Mesothelial cell of epicardium (in vitro differentiated cells): ENCODE measurements at regions not wholly inside any gene's neighbourhood (a gene's known extent, or its start where the extent isn't known, plus 50 kb on each side); places are given as distances from the start of the nearest gene placed in this dataset.

ENCODE experiments used
- DNase-seq, 2 experiments: peaks; one replicate each; pipeline ENCODE4 v3.0.0; 2021; ENCODE audit warnings: low spot score in 2 of 2; ENCODE audit not compliant: unreplicated experiment in 2 of 2
- H3K27ac Mint-ChIP-seq: 2 replicates; pipeline ENCODE4 v1.8.0; 2021; ENCODE audit warnings: mixed read lengths
- H3K27me3 Mint-ChIP-seq: 2 replicates; pipeline ENCODE4 v1.8.0; 2021; ENCODE audit warnings: low read depth, mixed read lengths
- H3K36me3 Mint-ChIP-seq: 2 replicates; pipeline ENCODE4 v1.8.0; 2021; ENCODE audit warnings: mixed read lengths
- H3K4me1 Mint-ChIP-seq: 2 replicates; pipeline ENCODE4 v1.8.0; 2021; ENCODE audit warnings: mixed read lengths
- H3K4me3 Mint-ChIP-seq: 2 replicates; pipeline ENCODE4 v1.8.0; 2021; ENCODE audit warnings: mild to moderate bottlenecking, moderate library complexity, mixed read lengths
- H3K9me3 Mint-ChIP-seq: 2 replicates; pipeline ENCODE4 v1.8.0; 2021; ENCODE audit warnings: mixed read lengths
- TF ChIP-seq, protein P1 (sequence below): fragments of 200-600 bp; sonication (generic); IDR thresholded peaks from one replicate; pipeline ENCODE4 v1.5.0; 2021; ENCODE audit warnings: antibody characterized with exemption; ENCODE audit not compliant: unreplicated experiment

DNA sequence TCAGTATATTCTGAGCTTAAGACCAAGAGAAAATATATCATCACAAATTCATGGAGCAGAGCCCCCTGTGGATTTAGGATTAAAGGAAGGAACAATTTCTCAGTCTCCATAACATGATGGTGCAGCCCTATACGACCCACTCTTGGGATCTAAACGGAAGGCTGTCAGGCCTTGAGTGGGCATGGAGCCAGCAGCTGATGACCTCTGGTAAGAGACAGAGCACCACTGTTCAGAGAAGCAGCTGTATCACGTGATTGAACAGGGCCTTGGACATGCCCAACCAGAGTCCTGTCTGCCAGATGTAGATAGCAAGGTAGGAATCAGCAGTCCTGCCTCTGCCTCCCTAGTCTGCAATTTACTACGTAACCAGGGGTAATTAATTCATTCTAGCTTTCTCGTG is 259.4 kb upstream of the POU3F2 start:
- no peaks in the 10 kb centered on the region for H3K27me3 Mint-ChIP-seq

DNA sequence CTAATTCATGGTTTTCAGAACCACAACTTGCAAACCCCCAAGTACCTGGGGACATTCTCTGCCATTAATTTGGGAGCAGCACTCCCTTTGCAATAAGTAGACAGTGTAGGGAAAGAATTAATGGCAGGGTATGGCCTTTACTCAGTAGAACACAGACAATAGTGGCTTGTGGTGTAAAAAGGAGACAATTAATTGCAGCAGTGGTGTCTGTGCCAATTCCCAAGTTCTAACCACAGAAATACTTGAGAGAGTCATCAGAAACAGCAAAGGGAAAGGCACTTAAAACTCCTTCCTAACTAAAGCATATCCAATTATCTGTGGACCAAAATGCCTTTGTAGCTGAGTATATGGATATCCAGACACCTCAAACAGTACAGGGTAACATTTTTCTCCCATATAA is 257.6 kb upstream of the POU3F2 start:
- Mint-ChIP-seq H3K27ac (no peak overlapping the region), H3K4me1 (no peaks in the 10 kb centered on the region), H3K27me3 (no peaks in the 10 kb centered on the region), H3K36me3 (no peaks in the 10 kb centered on the region), H3K4me3 (no peak overlapping the region), H3K9me3 (no peaks in the 10 kb centered on the region)
- TF ChIP-seq, protein P1, sequence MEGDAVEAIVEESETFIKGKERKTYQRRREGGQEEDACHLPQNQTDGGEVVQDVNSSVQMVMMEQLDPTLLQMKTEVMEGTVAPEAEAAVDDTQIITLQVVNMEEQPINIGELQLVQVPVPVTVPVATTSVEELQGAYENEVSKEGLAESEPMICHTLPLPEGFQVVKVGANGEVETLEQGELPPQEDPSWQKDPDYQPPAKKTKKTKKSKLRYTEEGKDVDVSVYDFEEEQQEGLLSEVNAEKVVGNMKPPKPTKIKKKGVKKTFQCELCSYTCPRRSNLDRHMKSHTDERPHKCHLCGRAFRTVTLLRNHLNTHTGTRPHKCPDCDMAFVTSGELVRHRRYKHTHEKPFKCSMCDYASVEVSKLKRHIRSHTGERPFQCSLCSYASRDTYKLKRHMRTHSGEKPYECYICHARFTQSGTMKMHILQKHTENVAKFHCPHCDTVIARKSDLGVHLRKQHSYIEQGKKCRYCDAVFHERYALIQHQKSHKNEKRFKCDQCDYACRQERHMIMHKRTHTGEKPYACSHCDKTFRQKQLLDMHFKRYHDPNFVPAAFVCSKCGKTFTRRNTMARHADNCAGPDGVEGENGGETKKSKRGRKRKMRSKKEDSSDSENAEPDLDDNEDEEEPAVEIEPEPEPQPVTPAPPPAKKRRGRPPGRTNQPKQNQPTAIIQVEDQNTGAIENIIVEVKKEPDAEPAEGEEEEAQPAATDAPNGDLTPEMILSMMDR: no peak
- DNase-seq: no peak

More for the DNA sequence above, 259.4 kb upstream of the POU3F2 start:
- Mint-ChIP-seq H3K9me3 (no peaks in the 10 kb centered on the region), H3K4me3 (no peak overlapping the region), H3K4me1 (no peaks in the 10 kb centered on the region), H3K36me3 (no peaks in the 10 kb centered on the region), H3K27ac (no peak overlapping the region)
- no peak for DNase-seq
- TF ChIP-seq, protein P1: no peak

DNA sequence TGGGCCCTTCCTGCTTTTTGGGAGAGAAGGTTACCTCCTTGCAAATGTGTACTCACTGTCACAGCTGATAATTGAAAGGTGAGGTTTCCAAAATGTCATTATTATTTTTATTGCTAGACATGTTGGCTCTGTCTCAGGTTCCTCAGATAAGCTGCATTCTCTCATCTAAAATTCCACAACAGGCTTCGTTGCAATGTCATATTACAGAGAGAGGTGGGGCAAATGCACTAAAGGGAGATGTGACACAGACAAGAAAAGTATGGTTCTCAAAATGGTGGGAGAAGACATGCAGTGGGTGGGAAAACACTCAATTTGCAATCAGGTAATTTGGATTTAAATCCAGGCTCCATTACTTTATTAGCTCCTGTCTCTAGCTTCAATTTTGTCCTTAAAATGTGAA is 256.4 kb upstream of the POU3F2 start:
- Mint-ChIP-seq H3K9me3 (no peaks in the 10 kb centered on the region), H3K4me1 (no peaks in the 10 kb centered on the region), H3K27ac (no peak overlapping the region), H3K27me3 (no peaks in the 10 kb centered on the region), H3K4me3 (no peak overlapping the region), H3K36me3 (no peaks in the 10 kb centered on the region)
- DNase-seq: no peak
- TF ChIP-seq, protein P1: no peak

DNA sequence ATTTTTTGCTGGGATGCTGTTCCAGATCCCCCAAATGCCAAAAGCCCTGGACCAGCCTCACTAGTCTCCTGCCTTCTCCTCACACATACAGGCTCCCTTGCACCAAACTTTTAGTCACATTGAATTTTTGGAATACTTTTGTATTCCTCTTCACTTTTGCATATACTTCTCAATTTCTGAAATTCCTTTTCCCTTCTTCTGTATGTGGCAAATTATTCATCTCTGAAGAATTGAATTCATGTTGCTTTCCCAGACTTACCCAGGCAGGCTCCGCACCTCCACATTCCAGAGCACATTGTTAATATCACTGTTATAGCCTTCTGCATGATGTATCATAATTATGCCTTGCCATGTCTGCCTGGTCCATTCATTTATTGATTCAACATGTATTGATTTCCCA is 255.3 kb upstream of the POU3F2 start:
- Mint-ChIP-seq H3K4me3 (no peak overlapping the region), H3K9me3 (no peaks in the 10 kb centered on the region), H3K27ac (no peak overlapping the region), H3K4me1 (no peaks in the 10 kb centered on the region), H3K27me3 (no peaks in the 10 kb centered on the region), H3K36me3 (no peaks in the 10 kb centered on the region)
- TF ChIP-seq, protein P1: no peak
- DNase-seq: no peak

DNA sequence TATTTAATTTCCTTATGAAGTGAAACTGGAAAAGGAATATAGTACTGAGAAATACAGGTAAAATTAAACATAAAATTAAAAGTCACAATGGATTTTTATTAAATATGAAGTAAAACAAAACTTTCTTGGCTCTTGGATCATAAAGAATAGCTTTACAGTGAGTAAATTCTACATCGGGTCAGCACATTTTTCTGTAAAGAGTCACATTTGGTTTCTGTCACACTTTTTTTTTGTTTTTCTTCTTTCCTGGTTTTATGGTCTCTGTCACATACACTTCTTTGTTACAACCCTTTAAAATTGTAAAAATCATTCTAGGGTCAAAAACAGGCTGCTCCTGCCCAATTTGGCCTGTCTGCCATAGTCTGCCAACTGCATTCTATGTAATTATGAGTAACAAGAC is 254.4 kb upstream of the POU3F2 start:
- no peaks in the 10 kb centered on the region for H3K36me3 Mint-ChIP-seq
- TF ChIP-seq, protein P1: no peak
- H3K27me3 Mint-ChIP-seq: no peaks in the 10 kb centered on the region
- no peak for DNase-seq
- H3K4me1 Mint-ChIP-seq: no peaks in the 10 kb centered on the region
- no peaks in the 10 kb centered on the region for H3K9me3 Mint-ChIP-seq
- no peak overlapping the region for H3K27ac Mint-ChIP-seq
- no peak overlapping the region for H3K4me3 Mint-ChIP-seq

DNA sequence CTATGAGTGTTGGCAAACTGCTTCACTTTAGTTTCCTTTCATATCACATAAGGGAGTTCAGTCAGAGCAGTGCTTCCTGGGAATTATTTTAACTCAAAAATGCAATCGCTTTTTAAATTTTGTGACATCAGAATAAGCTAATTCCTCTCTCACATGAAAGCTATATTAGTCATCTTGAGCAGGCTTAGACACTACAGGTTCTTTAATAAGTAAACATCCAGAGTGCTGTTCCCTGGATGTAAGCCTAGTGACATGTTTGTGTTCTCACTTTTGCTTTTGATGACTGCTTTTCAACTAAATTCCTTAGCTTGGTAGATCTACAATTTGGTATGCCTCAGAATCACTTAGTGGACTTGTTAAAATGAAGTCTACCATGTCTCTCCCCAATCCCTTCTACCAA is 252.7 kb upstream of the POU3F2 start:
- Mint-ChIP-seq H3K9me3 (no peaks in the 10 kb centered on the region), H3K4me3 (no peak overlapping the region), H3K27ac (no peak overlapping the region), H3K4me1 (no peaks in the 10 kb centered on the region), H3K27me3 (peaks cover 4% of the 10 kb centered on the region), H3K36me3 (no peaks in the 10 kb centered on the region)
- TF ChIP-seq, protein P1: no peak
- no peak for DNase-seq
